ENCODE measurements at regions not wholly inside any gene's neighbourhood (a gene's known extent, or its start where the extent isn't known, plus 50 kb on each side); places are given as distances from the start of the nearest gene placed in this dataset.

GRCh38 chr18:75529394-75529793 lies 101.9 kb upstream of the SMIM21 start:
- H3K27me3 ChIP-seq: no peaks in the 10 kb centered on the region
- no peaks in the 10 kb centered on the region for H3K4me1 ChIP-seq (ENCODE audit: low read depth)
- H3K36me3 ChIP-seq: no peaks in the 10 kb centered on the region
- H3K9me3 ChIP-seq (ENCODE audit: low read depth): no peaks in the 10 kb centered on the region
- no peak overlapping the region for H3K27ac ChIP-seq
- TF ChIP-seq CTCF (IDR thresholded peaks at IDR 0.05; ENCODE audit: low read depth, low read length): no peak
- H3K4me3 ChIP-seq: no peak overlapping the region
- DNase-seq (ENCODE audit: low read depth in 1 of 2, low spot score in 1 of 2): no peak

GRCh38 chr18:75527848-75528685 lies 100.6 kb upstream of the SMIM21 start:
- Histone ChIP-seq H3K4me3 (no peak overlapping the region), H3K36me3 (no peaks in the 10 kb centered on the region), H3K27me3 (no peaks in the 10 kb centered on the region), H3K9me3 (ENCODE audit: low read depth) (no peaks in the 10 kb centered on the region), H3K4me1 (ENCODE audit: low read depth) (no peaks in the 10 kb centered on the region), H3K27ac (no peak overlapping the region)
- DNase-seq (ENCODE audit: low read depth in 1 of 2, low spot score in 1 of 2): no peak
- no peak for TF ChIP-seq CTCF (IDR thresholded peaks at IDR 0.05; ENCODE audit: low read depth, low read length)

GRCh38 chr18:75526038-75526437 lies 98.5 kb upstream of the SMIM21 start:
- Histone ChIP-seq H3K4me1 (ENCODE audit: low read depth) (no peaks in the 10 kb centered on the region), H3K36me3 (no peaks in the 10 kb centered on the region), H3K4me3 (no peak overlapping the region), H3K27ac (no peak overlapping the region), H3K27me3 (no peaks in the 10 kb centered on the region), H3K9me3 (ENCODE audit: low read depth) (no peaks in the 10 kb centered on the region)
- no peak for TF ChIP-seq CTCF (IDR thresholded peaks at IDR 0.05; ENCODE audit: low read depth, low read length)
- no peak for DNase-seq (ENCODE audit: low read depth in 1 of 2, low spot score in 1 of 2)

- Histone ChIP-seq H3K4me1 (ENCODE audit: low read depth) (no peaks in the 10 kb centered on the region), H3K9me3 (ENCODE audit: low read depth) (no peaks in the 10 kb centered on the region), H3K4me3 (no peak overlapping the region), H3K27ac (no peak overlapping the region), H3K36me3 (no peaks in the 10 kb centered on the region), H3K27me3 (no peaks in the 10 kb centered on the region)
- TF ChIP-seq CTCF (IDR thresholded peaks at IDR 0.05; ENCODE audit: low read depth, low read length): no peak
- no peak for DNase-seq (ENCODE audit: low read depth in 1 of 2, low spot score in 1 of 2)
Measured at GRCh38 chr18:75525331-75525730, 97.8 kb upstream of the SMIM21 start.

- Histone ChIP-seq H3K27me3 (no peaks in the 10 kb centered on the region), H3K4me1 (ENCODE audit: low read depth) (no peaks in the 10 kb centered on the region), H3K4me3 (no peak overlapping the region), H3K27ac (no peak overlapping the region), H3K9me3 (ENCODE audit: low read depth) (no peaks in the 10 kb centered on the region), H3K36me3 (no peaks in the 10 kb centered on the region)
- DNase-seq (ENCODE audit: low read depth in 1 of 2, low spot score in 1 of 2): no peak
- no peak for TF ChIP-seq CTCF (IDR thresholded peaks at IDR 0.05; ENCODE audit: low read depth, low read length)
Measured at GRCh38 chr18:75524841-75525240, 97.3 kb upstream of the SMIM21 start.
